ENCODE measurements at regions not wholly inside any gene's neighbourhood (a gene's known extent, or its start where the extent isn't known, plus 50 kb on each side); places are given as distances from the start of the nearest gene placed in this dataset.
"Not testable (repeated sequence)": the region's sequence is repeated elsewhere in the genome, so short reads cannot be mapped to it uniquely, and the experiment has no call there.

- no peak for TF ChIP-seq POU2F2 (IDR thresholded peaks at IDR 0.05; ENCODE audit: low read depth, low read length)
- TF ChIP-seq TAF1 (IDR thresholded peaks at IDR 0.05; ENCODE audit: low read depth, low read length) = no peak
- TF ChIP-seq POLR2A (IDR thresholded peaks at IDR 0.05; ENCODE audit: low read depth, low read length) = no peak
- no peak for TF ChIP-seq PAX5 (IDR thresholded peaks at IDR 0.05; ENCODE audit: insufficient read depth, low read length, severe bottlenecking)
- FAIRE-seq (no peak), DNase-seq (ENCODE audit: insufficient read length, low spot score) (no peak)
Observed at GRCh38 chr15:22228101-22228762, 147.9 kb downstream of the OR4M2 start.

DNA sequence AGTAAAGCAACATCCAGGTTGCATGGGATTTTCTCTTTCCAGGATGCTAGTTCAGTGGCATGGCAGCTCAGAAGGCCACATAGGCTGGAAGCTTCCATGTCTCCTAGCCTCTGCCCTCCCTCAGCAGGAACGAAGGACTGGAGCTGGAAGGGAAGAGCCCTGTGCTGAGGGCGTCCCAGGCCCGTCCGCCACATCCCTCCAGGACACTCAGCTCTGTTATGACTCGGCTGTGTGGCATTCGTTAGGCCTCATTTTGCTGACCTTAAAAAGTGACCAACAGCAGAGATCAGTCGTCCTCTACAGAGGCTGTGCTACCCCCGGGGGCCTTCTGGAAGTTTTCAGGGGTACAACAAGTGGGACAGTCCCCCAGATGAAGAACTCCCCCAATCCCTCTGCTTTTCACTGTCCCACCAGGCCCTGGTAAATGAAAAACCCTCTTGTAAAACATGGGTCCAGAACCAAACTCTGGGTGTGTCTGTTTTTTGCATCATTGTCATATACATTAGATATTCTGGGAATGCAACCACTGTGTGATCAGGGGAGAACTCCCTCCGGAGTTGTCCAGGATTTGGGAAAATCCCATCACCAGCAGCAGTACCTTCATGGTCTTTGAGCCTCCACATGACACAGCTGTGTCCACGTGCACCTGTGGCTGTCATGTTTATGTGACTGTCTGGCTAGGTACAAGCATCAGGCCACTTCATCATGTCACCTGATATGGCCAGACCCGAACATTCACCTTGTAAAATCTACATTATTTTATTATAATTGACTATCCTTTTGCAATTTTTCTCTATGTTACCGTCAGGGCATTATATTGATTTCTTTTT lies 149.9 kb downstream of the OR4M2 start:
- FAIRE-seq (no peak), DNase-seq (ENCODE audit: insufficient read length, low spot score) (no peak)
- TF ChIP-seq PAX5 (IDR thresholded peaks at IDR 0.05; ENCODE audit: insufficient read depth, low read length, severe bottlenecking) (no peak), POU2F2 (IDR thresholded peaks at IDR 0.05; ENCODE audit: low read depth, low read length) (no peak), TAF1 (IDR thresholded peaks at IDR 0.05; ENCODE audit: low read depth, low read length) (no peak), POLR2A (IDR thresholded peaks at IDR 0.05; ENCODE audit: low read depth, low read length) (no peak), SPI1 (IDR thresholded peaks at IDR 0.05; ENCODE audit: low read depth, low read length) (no peak), POLR2AphosphoS5 (IDR thresholded peaks at IDR 0.05; ENCODE audit: low read depth, low read length) (no peak)

DNA sequence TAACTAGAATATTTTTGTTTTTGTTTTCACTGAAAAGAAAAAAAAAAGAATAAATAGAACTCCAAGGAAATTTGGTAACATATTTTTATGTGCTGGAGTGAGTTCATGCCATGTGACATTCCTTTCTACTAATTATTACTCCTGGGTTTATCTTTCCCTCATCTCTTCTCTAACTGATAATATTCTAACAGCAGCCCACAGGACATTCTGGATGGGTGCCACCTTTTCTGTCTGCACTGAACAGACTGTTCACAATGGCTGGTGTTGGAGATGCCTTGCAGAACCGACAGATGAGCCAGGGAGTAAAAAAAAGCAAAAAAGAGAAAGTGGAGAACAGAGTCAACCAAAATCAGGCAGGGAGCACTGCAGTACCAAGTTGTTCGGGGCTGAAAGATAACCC lies 151.3 kb downstream of the OR4M2 start:
- DNase-seq (ENCODE audit: insufficient read length, low spot score) (no peak), FAIRE-seq (no peak)
- TF ChIP-seq PAX5 (IDR thresholded peaks at IDR 0.05; ENCODE audit: insufficient read depth, low read length, severe bottlenecking) (no peak), POU2F2 (IDR thresholded peaks at IDR 0.05; ENCODE audit: low read depth, low read length) (no peak), SPI1 (IDR thresholded peaks at IDR 0.05; ENCODE audit: low read depth, low read length) (no peak), POLR2A (IDR thresholded peaks at IDR 0.05; ENCODE audit: low read depth, low read length) (no peak), POLR2AphosphoS5 (IDR thresholded peaks at IDR 0.05; ENCODE audit: low read depth, low read length) (no peak), TAF1 (IDR thresholded peaks at IDR 0.05; ENCODE audit: low read depth, low read length) (no peak)

GRCh38 chr15:22232675-22233074 lies 152.3 kb downstream of the OR4M2 start:
- TF ChIP-seq POLR2AphosphoS5 (IDR thresholded peaks at IDR 0.05; ENCODE audit: low read depth, low read length) = no peak
- no peak for TF ChIP-seq POU2F2 (IDR thresholded peaks at IDR 0.05; ENCODE audit: low read depth, low read length)
- TF ChIP-seq PAX5 (IDR thresholded peaks at IDR 0.05; ENCODE audit: insufficient read depth, low read length, severe bottlenecking) = no peak
- no peak for TF ChIP-seq TAF1 (IDR thresholded peaks at IDR 0.05; ENCODE audit: low read depth, low read length)
- no peak for TF ChIP-seq POLR2A (IDR thresholded peaks at IDR 0.05; ENCODE audit: low read depth, low read length)
- no peak for TF ChIP-seq SPI1 (IDR thresholded peaks at IDR 0.05; ENCODE audit: low read depth, low read length)
- no peak for FAIRE-seq
- no peak for DNase-seq (ENCODE audit: insufficient read length, low spot score)

DNA sequence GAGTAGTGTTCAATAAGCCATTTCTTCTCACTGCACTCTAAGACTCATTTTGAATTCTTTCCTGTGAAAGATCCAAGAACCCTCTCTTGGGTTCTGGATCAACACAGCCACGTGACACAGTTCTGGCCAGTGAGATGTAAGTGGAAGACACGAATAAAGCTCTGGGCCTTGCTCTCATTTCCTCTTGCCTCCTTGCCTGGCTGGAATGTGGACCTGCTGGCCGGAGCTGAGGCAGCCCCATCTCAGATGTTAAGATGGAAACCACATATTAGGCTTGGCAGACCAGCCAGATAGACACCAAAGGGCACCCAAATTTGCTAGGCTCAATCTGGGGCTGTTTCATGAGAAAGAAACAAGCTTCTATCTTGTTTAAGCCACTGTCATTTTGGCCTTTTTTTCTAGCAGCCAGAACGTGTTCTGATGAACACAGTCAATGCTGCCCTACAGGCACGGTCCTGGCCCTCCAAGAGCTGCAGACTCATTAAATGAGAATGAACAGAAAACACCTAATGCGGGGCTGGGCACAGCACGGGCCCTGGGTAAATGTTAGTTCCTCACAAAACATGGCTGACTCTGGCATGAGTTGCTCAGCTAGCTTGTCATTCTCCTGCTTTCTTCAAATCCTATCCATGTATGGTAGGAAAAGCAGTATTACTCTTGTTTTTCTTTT lies 155.1 kb downstream of the OR4M2 start:
- DNase-seq (ENCODE audit: insufficient read length, low spot score) = not testable (repeated sequence)

GRCh38 chr15:22236469-22236868 lies 156.1 kb downstream of the OR4M2 start:
- DNase-seq (ENCODE audit: insufficient read length, low spot score) = no peak
- TF ChIP-seq POLR2AphosphoS5 (IDR thresholded peaks at IDR 0.05; ENCODE audit: low read depth, low read length) (no peak), POU2F2 (IDR thresholded peaks at IDR 0.05; ENCODE audit: low read depth, low read length) (no peak), PAX5 (IDR thresholded peaks at IDR 0.05; ENCODE audit: insufficient read depth, low read length, severe bottlenecking) (no peak), POLR2A (IDR thresholded peaks at IDR 0.05; ENCODE audit: low read depth, low read length) (no peak), TAF1 (IDR thresholded peaks at IDR 0.05; ENCODE audit: low read depth, low read length) (no peak), SPI1 (IDR thresholded peaks at IDR 0.05; ENCODE audit: low read depth, low read length) (no peak)
- FAIRE-seq = no peak

More for the DNA sequence above, 155.1 kb downstream of the OR4M2 start:
- FAIRE-seq = not testable (repeated sequence)

- FAIRE-seq = no peak
- TF ChIP-seq POU2F2 (IDR thresholded peaks at IDR 0.05; ENCODE audit: low read depth, low read length) (no peak), POLR2A (IDR thresholded peaks at IDR 0.05; ENCODE audit: low read depth, low read length) (no peak), PAX5 (IDR thresholded peaks at IDR 0.05; ENCODE audit: insufficient read depth, low read length, severe bottlenecking) (no peak), POLR2AphosphoS5 (IDR thresholded peaks at IDR 0.05; ENCODE audit: low read depth, low read length) (no peak), SPI1 (IDR thresholded peaks at IDR 0.05; ENCODE audit: low read depth, low read length) (no peak)
Observed at GRCh38 chr15:22237891-22238275, 157.6 kb downstream of the OR4M2 start.

DNA sequence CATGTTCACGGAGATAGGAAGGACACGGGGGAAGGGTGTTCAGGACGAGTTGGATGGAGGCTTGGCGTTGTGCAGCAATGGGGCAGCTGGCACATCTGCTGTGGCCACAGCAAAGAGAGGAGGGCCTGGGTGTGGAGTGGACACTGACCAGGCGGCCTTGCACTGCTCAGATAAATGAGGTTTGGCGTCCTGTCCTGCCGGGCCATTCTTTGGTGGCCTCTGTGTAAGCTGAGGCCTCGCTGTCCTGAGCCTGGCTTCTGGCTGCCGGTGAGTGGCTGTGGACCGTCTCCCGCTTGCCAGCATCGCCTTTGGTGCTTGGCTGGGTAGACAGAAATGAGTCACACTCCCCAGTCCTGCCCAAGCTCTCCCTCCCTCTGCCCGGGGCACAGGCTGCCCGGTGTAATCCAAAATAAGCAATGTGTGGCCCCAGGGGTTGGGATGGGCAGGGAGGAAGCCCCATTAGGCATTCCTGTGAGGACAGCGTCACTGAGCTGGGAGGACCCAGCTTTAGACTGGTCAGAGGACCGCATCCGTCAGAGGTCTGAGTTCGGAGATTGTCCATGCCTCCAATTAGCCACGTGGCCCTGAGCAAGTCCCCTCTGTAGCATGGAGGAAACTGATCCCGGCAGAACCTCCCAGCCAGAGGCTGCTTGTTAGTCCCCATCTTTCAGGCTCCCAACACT lies 158.1 kb downstream of the OR4M2 start:
- FAIRE-seq; DNase-seq (ENCODE audit: insufficient read length, low spot score): not testable (repeated sequence)

More at GRCh38 chr15:22237891-22238275, 157.6 kb downstream of the OR4M2 start:
- no peak for DNase-seq (ENCODE audit: insufficient read length, low spot score)

DNA sequence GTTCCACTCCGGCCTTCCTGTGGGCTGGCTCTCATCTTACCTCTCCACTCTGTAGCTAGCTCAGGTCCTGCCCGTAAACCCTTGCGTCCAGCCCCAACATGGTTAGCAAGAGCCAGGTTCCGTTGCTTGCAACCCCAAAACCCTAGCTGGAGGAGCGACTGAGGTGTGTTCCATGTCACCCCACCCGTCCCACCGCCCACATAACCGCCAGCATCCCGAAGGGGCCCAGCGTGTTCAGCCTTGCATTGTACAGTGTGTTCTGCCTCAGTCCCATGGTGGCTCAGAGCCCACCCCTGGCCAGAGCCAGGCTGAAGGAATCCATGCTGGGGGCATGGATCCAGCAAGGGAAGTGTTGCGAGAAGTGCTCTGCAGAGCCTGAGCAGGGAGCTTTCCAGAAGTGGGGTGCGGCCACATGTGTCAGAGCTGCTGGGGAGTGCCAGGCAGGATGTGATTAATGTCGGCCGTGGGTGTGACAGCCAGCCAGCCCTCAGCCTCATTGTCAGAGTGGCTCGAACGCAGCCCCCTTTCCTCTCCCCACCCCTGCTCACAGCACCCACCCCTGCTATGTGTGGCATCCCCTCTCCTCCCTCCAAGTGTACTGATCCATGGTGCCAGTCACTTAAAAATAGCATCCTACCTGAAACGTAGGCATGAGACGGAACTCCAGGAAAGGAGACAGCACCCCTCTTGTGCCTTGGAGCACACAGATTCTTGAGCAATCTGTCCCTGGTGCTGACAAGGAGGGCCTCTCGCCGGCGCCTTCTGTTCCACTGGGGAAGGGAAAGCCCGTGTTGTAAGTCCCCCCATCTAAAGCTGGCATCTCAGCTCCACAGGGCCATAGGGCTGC lies 158.9 kb downstream of the OR4M2 start:
- not testable (repeated sequence) for FAIRE-seq; DNase-seq (ENCODE audit: insufficient read length, low spot score)
